HepG2 (cell line): ENCODE measurements at regions not wholly inside any gene's neighbourhood (a gene's known extent, or its start where the extent isn't known, plus 50 kb on each side); places are given as distances from the start of the nearest gene placed in this dataset.

Experiments
- CAMTA2 ChIP-seq: sonication (generic); formaldehyde crosslinking; IDR thresholded peaks from 2 replicates; pipeline ENCODE4 v1.4.0; 2020; ENCODE audit warnings: mild to moderate bottlenecking, missing genetic modification reagents, borderline replicate concordance
- DR1 ChIP-seq: sonication (generic); formaldehyde crosslinking; IDR thresholded peaks from 2 replicates; pipeline ENCODE4 v1.8.0; 2021; ENCODE audit warnings: mild to moderate bottlenecking, missing genetic modification reagents, inconsistent platforms
- FOXA3 ChIP-seq: IDR thresholded peaks from 2 replicates; pipeline ENCODE4 v1.6.1; 2016; ENCODE audit warnings: missing genetic modification reagents, missing compliant biosample characterization
- HMG20A ChIP-seq: IDR thresholded peaks from 2 replicates; pipeline ENCODE4 v1.6.1; 2016; ENCODE audit warnings: borderline replicate concordance
- HMG20B ChIP-seq: conservative IDR thresholded peaks from 2 replicates; pipeline ENCODE4 v1.6.1; 2016; ENCODE audit warnings: missing genetic modification reagents, missing compliant biosample characterization
- MAFK ChIP-seq, 2 experiments: IDR thresholded peaks in 1 of 2; conservative IDR thresholded peaks in 1 of 2; 2 replicates each; pipeline ENCODE4 v1.6.1; 2011; ENCODE audit warnings: improper control_type of control experiment in 2 of 2, low read length in 2 of 2
- MIER3 ChIP-seq: IDR thresholded peaks from 2 replicates; pipeline ENCODE4 v1.6.1; 2016; ENCODE audit warnings: missing compliant biosample characterization, borderline replicate concordance
- NAIF1 ChIP-seq: sonication (generic); formaldehyde crosslinking; IDR thresholded peaks from 2 replicates; pipeline ENCODE4 v1.5.0; 2020; ENCODE audit warnings: mild to moderate bottlenecking, missing genetic modification reagents, borderline replicate concordance
- PHF8 ChIP-seq: sonication (generic); formaldehyde crosslinking; IDR thresholded peaks from 2 replicates; pipeline ENCODE4 v1.5.0; 2020; ENCODE audit warnings: missing genetic modification reagents
- SYNCRIP ChIP-seq: fragments of 200-400 bp; formaldehyde crosslinking; IDR thresholded peaks from 2 replicates; pipeline ENCODE4 v1.6.1; 2018; ENCODE audit warnings: mild to moderate bottlenecking, low read depth, low read length; ENCODE audit not compliant: insufficient read depth
- ZMAT3 ChIP-seq: sonication (generic); formaldehyde crosslinking; conservative IDR thresholded peaks from 2 replicates; pipeline ENCODE4 v1.7.0; 2021; ENCODE audit warnings: missing genetic modification reagents
- ZNF768 ChIP-seq: sonication (generic); formaldehyde crosslinking; IDR thresholded peaks from 2 replicates; pipeline ENCODE4 v1.4.0; 2020; ENCODE audit warnings: missing genetic modification reagents
- ZNF780A ChIP-seq: sonication (generic); formaldehyde crosslinking; IDR thresholded peaks from 2 replicates; pipeline ENCODE4 v1.8.0; 2022; ENCODE audit warnings: mild to moderate bottlenecking, missing genetic modification reagents, moderate library complexity
- ZNF891 ChIP-seq: sonication (generic); formaldehyde crosslinking; IDR thresholded peaks from 2 replicates; pipeline ENCODE4 v1.5.0; 2020; ENCODE audit warnings: mild to moderate bottlenecking, missing genetic modification reagents
- ZUFSP ChIP-seq: sonication (generic); formaldehyde crosslinking; IDR thresholded peaks from 2 replicates; pipeline ENCODE4 v1.9.0; 2021; ENCODE audit warnings: missing genetic modification reagents, mild to moderate bottlenecking, borderline replicate concordance
- TF ChIP-seq, protein P1 (sequence below), 2 experiments: IDR thresholded peaks; 2 replicates each; pipeline ENCODE4 v1.6.1; 2011 to 2012; ENCODE audit warnings: low read length in 2 of 2, borderline replicate concordance in 1 of 2, low read depth in 1 of 2, mild to moderate bottlenecking in 1 of 2, moderate library complexity in 1 of 2
- TF ChIP-seq, protein P2 (sequence below): sonication (generic); formaldehyde crosslinking; IDR thresholded peaks from 2 replicates; pipeline ENCODE4 v1.4.0; 2020; ENCODE audit warnings: missing genetic modification reagents, borderline replicate concordance
- TF ChIP-seq, protein P3 (sequence below): sonication (generic); formaldehyde crosslinking; IDR thresholded peaks from 2 replicates; pipeline ENCODE4 v1.4.0; 2020; ENCODE audit warnings: missing genetic modification reagents, borderline replicate concordance

DNA sequence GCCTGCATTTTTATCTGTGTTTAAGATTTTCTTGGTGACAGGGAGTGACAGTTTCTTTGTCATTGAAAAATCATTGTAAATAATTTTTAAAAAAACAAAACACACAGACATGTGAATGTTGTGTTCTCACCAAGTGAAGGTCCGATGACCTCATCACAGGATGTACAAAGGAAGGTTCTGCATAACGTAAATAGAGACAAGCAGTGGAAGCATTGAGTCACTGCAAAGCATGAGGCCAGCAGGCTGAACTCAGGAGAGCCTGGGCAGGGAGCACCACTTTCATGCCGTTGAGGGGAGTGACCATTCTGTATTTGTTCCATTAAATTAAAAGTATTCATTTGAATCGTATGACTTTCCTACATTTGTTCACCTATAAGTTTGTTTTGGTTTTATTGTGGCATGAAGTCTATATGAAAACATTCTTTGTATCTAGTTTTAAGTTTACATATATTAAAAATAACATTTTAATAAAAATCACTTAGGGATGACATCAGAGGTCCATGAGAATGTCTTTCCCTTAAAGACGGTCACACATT is 70.4 kb upstream of the TLE1 start (continued):
- TF ChIP-seq ZUFSP (CRISPR knock-in tag): no peak
- no peak for TF ChIP-seq MAFK (conservative IDR thresholded peaks at IDR 0.05 in 1 of 2, IDR thresholded peaks at IDR 0.05 in 1 of 2; ENCODE audit: low read length in 2 of 2)
- TF ChIP-seq ZNF891 (CRISPR knock-in tag): no peak
- no peak for TF ChIP-seq CAMTA2 (CRISPR knock-in tag)
- TF ChIP-seq NAIF1: no peak
- peak; percentile 49 for TF ChIP-seq FOXA3 (CRISPR knock-in tag)
- no peak for TF ChIP-seq MIER3 (CRISPR knock-in tag)
- no peak for TF ChIP-seq ZNF768 (CRISPR knock-in tag)
- TF ChIP-seq HMG20B (CRISPR knock-in tag): no peak
- TF ChIP-seq SYNCRIP: no peak
- TF ChIP-seq DR1 (CRISPR knock-in tag): no peak
- TF ChIP-seq, protein P1, sequence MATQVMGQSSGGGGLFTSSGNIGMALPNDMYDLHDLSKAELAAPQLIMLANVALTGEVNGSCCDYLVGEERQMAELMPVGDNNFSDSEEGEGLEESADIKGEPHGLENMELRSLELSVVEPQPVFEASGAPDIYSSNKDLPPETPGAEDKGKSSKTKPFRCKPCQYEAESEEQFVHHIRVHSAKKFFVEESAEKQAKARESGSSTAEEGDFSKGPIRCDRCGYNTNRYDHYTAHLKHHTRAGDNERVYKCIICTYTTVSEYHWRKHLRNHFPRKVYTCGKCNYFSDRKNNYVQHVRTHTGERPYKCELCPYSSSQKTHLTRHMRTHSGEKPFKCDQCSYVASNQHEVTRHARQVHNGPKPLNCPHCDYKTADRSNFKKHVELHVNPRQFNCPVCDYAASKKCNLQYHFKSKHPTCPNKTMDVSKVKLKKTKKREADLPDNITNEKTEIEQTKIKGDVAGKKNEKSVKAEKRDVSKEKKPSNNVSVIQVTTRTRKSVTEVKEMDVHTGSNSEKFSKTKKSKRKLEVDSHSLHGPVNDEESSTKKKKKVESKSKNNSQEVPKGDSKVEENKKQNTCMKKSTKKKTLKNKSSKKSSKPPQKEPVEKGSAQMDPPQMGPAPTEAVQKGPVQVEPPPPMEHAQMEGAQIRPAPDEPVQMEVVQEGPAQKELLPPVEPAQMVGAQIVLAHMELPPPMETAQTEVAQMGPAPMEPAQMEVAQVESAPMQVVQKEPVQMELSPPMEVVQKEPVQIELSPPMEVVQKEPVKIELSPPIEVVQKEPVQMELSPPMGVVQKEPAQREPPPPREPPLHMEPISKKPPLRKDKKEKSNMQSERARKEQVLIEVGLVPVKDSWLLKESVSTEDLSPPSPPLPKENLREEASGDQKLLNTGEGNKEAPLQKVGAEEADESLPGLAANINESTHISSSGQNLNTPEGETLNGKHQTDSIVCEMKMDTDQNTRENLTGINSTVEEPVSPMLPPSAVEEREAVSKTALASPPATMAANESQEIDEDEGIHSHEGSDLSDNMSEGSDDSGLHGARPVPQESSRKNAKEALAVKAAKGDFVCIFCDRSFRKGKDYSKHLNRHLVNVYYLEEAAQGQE (IDR thresholded peaks at IDR 0.05; ENCODE audit: borderline replicate concordance in 1 of 2, low read depth in 1 of 2, low read length in 2 of 2): no peak
- TF ChIP-seq PHF8 (CRISPR knock-in tag): no peak
- peak; percentile 41; the same call in 1 of the 2 replicates for TF ChIP-seq HMG20A (CRISPR knock-in tag)
- TF ChIP-seq, protein P2, sequence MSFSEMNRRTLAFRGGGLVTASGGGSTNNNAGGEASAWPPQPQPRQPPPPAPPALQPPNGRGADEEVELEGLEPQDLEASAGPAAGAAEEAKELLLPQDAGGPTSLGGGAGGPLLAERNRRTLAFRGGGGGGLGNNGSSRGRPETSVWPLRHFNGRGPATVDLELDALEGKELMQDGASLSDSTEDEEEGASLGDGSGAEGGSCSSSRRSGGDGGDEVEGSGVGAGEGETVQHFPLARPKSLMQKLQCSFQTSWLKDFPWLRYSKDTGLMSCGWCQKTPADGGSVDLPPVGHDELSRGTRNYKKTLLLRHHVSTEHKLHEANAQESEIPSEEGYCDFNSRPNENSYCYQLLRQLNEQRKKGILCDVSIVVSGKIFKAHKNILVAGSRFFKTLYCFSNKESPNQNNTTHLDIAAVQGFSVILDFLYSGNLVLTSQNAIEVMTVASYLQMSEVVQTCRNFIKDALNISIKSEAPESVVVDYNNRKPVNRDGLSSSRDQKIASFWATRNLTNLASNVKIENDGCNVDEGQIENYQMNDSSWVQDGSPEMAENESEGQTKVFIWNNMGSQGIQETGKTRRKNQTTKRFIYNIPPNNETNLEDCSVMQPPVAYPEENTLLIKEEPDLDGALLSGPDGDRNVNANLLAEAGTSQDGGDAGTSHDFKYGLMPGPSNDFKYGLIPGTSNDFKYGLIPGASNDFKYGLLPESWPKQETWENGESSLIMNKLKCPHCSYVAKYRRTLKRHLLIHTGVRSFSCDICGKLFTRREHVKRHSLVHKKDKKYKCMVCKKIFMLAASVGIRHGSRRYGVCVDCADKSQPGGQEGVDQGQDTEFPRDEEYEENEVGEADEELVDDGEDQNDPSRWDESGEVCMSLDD (CRISPR knock-in tag): no peak
- TF ChIP-seq, protein P3, sequence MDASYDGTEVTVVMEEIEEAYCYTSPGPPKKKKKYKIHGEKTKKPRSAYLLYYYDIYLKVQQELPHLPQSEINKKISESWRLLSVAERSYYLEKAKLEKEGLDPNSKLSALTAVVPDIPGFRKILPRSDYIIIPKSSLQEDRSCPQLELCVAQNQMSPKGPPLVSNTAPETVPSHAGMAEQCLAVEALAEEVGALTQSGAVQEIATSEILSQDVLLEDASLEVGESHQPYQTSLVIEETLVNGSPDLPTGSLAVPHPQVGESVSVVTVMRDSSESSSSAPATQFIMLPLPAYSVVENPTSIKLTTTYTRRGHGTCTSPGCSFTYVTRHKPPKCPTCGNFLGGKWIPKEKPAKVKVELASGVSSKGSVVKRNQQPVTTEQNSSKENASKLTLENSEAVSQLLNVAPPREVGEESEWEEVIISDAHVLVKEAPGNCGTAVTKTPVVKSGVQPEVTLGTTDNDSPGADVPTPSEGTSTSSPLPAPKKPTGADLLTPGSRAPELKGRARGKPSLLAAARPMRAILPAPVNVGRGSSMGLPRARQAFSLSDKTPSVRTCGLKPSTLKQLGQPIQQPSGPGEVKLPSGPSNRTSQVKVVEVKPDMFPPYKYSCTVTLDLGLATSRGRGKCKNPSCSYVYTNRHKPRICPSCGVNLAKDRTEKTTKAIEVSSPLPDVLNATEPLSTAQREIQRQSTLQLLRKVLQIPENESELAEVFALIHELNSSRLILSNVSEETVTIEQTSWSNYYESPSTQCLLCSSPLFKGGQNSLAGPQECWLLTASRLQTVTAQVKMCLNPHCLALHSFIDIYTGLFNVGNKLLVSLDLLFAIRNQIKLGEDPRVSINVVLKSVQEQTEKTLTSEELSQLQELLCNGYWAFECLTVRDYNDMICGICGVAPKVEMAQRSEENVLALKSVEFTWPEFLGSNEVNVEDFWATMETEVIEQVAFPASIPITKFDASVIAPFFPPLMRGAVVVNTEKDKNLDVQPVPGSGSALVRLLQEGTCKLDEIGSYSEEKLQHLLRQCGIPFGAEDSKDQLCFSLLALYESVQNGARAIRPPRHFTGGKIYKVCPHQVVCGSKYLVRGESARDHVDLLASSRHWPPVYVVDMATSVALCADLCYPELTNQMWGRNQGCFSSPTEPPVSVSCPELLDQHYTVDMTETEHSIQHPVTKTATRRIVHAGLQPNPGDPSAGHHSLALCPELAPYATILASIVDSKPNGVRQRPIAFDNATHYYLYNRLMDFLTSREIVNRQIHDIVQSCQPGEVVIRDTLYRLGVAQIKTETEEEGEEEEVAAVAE (CRISPR knock-in tag): no peak
- no peak for TF ChIP-seq ZNF780A (CRISPR knock-in tag)
- TF ChIP-seq ZMAT3 (CRISPR knock-in tag): no peak
